ENCODE measurements at regions not wholly inside any gene's neighbourhood (a gene's known extent, or its start where the extent isn't known, plus 50 kb on each side); places are given as distances from the start of the nearest gene placed in this dataset.

DNA sequence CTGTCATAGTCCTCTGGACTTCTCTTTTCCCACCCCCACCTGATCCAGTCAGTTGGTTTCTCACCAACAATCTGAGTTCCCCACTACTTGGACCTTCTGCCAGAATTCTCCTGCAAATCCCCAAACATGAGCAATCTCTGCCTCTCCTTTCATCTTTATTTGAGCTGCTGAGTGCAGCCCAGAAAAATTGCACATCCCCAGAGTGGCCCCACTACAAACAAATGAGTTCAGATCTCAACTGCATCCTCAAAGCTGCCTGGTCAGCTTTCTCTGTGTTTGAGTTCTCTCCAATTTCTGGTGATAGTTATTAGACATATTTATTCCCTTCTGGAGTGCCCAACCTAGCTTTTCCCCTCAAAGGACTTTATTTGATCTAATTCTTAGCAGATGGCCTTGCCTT lies 102.2 kb downstream of the PSAT1 start:
- H4K8ac ChIP-seq (ENCODE audit: low read length), result no peak overlapping the region
- no peaks in the 10 kb centered on the region for H3K79me1 ChIP-seq (replicated peaks; ENCODE audit: low read length, poor library complexity, severe bottlenecking)
- no peaks in the 10 kb centered on the region for H3K4me1 ChIP-seq (ENCODE audit: control insufficient read depth, insufficient read depth, low read depth, low read length)
- no peak overlapping the region for H2AK5ac ChIP-seq (ENCODE audit: low read length, severe bottlenecking)
- DNase-seq, result no peak
- H3K4ac ChIP-seq (ENCODE audit: low read depth in 1 of 2, low read length in 2 of 2), result no peak overlapping the region
- no peak overlapping the region for H3K4me3 ChIP-seq (ENCODE audit: insufficient read depth in 1 of 2, low read depth in 1 of 2, low read length in 2 of 2)
- H3K27ac ChIP-seq (ENCODE audit: low read length, poor library complexity, severe bottlenecking), result no peak overlapping the region
- no peak overlapping the region for H2BK15ac ChIP-seq (ENCODE audit: low read depth, poor library complexity, severe bottlenecking)
- H3K18ac ChIP-seq (ENCODE audit: low read depth in 1 of 2, low read length in 2 of 2), result no peak overlapping the region
- H3K23ac ChIP-seq (ENCODE audit: low read length in 2 of 2), result no peak overlapping the region
- H2BK12ac ChIP-seq (ENCODE audit: low read length in 2 of 2), result no peak overlapping the region
- no peak overlapping the region for H4K91ac ChIP-seq (ENCODE audit: low read length)
- H3K27me3 ChIP-seq (ENCODE audit: control insufficient read depth in 1 of 2, insufficient read depth in 1 of 2, low read length in 2 of 2), result peaks cover 10 to 32% of the 10 kb centered on the region in 2 experiments
- no peak overlapping the region for H2BK120ac ChIP-seq (ENCODE audit: low read depth, low read length)
- no peak overlapping the region for H3K14ac ChIP-seq (ENCODE audit: low read length in 2 of 2)
- H3K36me3 ChIP-seq (ENCODE audit: control insufficient read depth in 1 of 2, insufficient read depth in 2 of 2, low read depth in 1 of 2, low read length in 2 of 2), result no peaks in the 10 kb centered on the region
- H3K4me2 ChIP-seq (ENCODE audit: low read length, poor library complexity, severe bottlenecking), result no peak overlapping the region
- H3K9me3 ChIP-seq (ENCODE audit: control insufficient read depth, low read length), result peaks cover 10% of the 10 kb centered on the region
- H3K9ac ChIP-seq (ENCODE audit: low read length), result no peak overlapping the region
- H2BK5ac ChIP-seq (ENCODE audit: low read depth, low read length, poor library complexity, severe bottlenecking), result no peak overlapping the region
- no peak overlapping the region for H2AFZ ChIP-seq (ENCODE audit: low read depth, low read length)

DNA sequence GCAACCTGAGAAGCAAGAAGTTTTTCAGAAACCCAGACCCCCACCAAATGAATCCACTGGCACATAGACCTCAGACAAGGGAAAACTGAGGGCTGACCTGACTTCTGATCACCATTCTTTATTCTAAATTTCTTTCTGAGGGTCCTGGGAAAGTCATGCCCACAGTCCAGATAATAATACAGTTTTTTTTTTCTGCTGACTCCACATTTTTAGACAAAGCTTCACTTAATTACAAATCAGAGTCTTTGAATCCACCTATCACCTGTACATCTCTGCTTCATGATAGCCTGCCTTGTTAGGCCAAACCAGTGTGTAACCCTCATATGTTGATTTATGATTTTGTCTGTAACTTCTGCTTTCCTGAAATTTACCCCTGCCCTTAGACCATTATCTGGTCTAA lies 103.6 kb downstream of the PSAT1 start:
- Histone ChIP-seq H4K8ac (ENCODE audit: low read length) (no peak overlapping the region), H2AFZ (ENCODE audit: low read depth, low read length) (no peak overlapping the region), H3K14ac (ENCODE audit: low read length in 2 of 2) (no peak overlapping the region), H2BK5ac (ENCODE audit: low read depth, low read length, poor library complexity, severe bottlenecking) (no peak overlapping the region), H3K9me3 (ENCODE audit: control insufficient read depth, low read length) (peaks cover 1% of the 10 kb centered on the region), H3K4ac (ENCODE audit: low read depth in 1 of 2, low read length in 2 of 2) (no peak overlapping the region), H2BK15ac (ENCODE audit: low read depth, poor library complexity, severe bottlenecking) (no peak overlapping the region), H3K18ac (ENCODE audit: low read depth in 1 of 2, low read length in 2 of 2) (no peak overlapping the region), H2BK12ac (ENCODE audit: low read length in 2 of 2) (no peak overlapping the region), H2AK5ac (ENCODE audit: low read length, severe bottlenecking) (no peak overlapping the region), H3K9ac (ENCODE audit: low read length) (no peak overlapping the region), H4K91ac (ENCODE audit: low read length) (no peak overlapping the region), H3K27ac (ENCODE audit: low read length, poor library complexity, severe bottlenecking) (no peak overlapping the region), H3K79me1 (replicated peaks; ENCODE audit: low read length, poor library complexity, severe bottlenecking) (no peaks in the 10 kb centered on the region), H3K4me3 (ENCODE audit: insufficient read depth in 1 of 2, low read depth in 1 of 2, low read length in 2 of 2) (no peak overlapping the region), H3K36me3 (ENCODE audit: control insufficient read depth in 1 of 2, insufficient read depth in 2 of 2, low read depth in 1 of 2, low read length in 2 of 2) (no peaks in the 10 kb centered on the region), H3K4me1 (ENCODE audit: control insufficient read depth, insufficient read depth, low read depth, low read length) (no peaks in the 10 kb centered on the region), H3K23ac (ENCODE audit: low read length in 2 of 2) (no peak overlapping the region), H3K27me3 (ENCODE audit: control insufficient read depth in 1 of 2, insufficient read depth in 1 of 2, low read length in 2 of 2) (peaks cover 10 to 32% of the 10 kb centered on the region in 2 experiments), H3K4me2 (ENCODE audit: low read length, poor library complexity, severe bottlenecking) (no peak overlapping the region), H2BK120ac (ENCODE audit: low read depth, low read length) (no peak overlapping the region)
- no peak for DNase-seq

DNA sequence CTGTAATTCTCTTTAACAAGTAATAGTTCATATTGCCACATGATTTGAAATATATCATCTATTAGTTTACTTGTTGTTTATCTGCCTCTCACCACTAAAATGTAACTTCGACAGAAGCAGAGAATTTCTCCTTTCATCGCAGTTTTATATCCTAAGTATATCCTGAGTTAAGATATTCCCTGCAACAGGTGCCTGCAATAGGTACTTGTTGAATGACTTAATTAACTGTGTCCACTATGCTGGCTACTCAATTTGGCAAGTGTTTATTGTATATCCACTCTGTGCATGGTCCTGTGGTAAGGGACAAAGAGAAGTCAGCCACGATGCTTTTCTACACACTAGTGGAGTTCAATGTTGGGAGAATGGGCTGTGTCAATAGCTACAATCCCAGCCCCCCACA lies 108.5 kb downstream of the PSAT1 start:
- Histone ChIP-seq H3K9ac (ENCODE audit: low read length) (no peak overlapping the region), H2AFZ (ENCODE audit: low read depth, low read length) (no peak overlapping the region), H3K4me2 (ENCODE audit: low read length, poor library complexity, severe bottlenecking) (no peak overlapping the region), H2BK5ac (ENCODE audit: low read depth, low read length, poor library complexity, severe bottlenecking) (no peak overlapping the region), H3K4me1 (ENCODE audit: control insufficient read depth, insufficient read depth, low read depth, low read length) (no peaks in the 10 kb centered on the region), H4K91ac (ENCODE audit: low read length) (no peak overlapping the region), H2BK120ac (ENCODE audit: low read depth, low read length) (no peak overlapping the region), H3K79me1 (replicated peaks; ENCODE audit: low read length, poor library complexity, severe bottlenecking) (no peaks in the 10 kb centered on the region), H3K36me3 (ENCODE audit: control insufficient read depth in 1 of 2, insufficient read depth in 2 of 2, low read depth in 1 of 2, low read length in 2 of 2) (no peaks in the 10 kb centered on the region), H3K23ac (ENCODE audit: low read length in 2 of 2) (no peak overlapping the region), H2BK15ac (ENCODE audit: low read depth, poor library complexity, severe bottlenecking) (no peak overlapping the region), H3K27ac (ENCODE audit: low read length, poor library complexity, severe bottlenecking) (no peak overlapping the region), H4K8ac (ENCODE audit: low read length) (no peak overlapping the region), H3K9me3 (ENCODE audit: control insufficient read depth, low read length) (no peaks in the 10 kb centered on the region), H3K4ac (ENCODE audit: low read depth in 1 of 2, low read length in 2 of 2) (no peak overlapping the region), H2BK12ac (ENCODE audit: low read length in 2 of 2) (no peak overlapping the region), H3K4me3 (ENCODE audit: insufficient read depth in 1 of 2, low read depth in 1 of 2, low read length in 2 of 2) (no peak overlapping the region), H2AK5ac (ENCODE audit: low read length, severe bottlenecking) (no peak overlapping the region), H3K27me3 (ENCODE audit: control insufficient read depth in 1 of 2, insufficient read depth in 1 of 2, low read length in 2 of 2) (peaks cover 6 to 9% of the 10 kb centered on the region in 2 experiments), H3K18ac (ENCODE audit: low read depth in 1 of 2, low read length in 2 of 2) (no peak overlapping the region), H3K14ac (ENCODE audit: low read length in 2 of 2) (no peak overlapping the region)
- DNase-seq, result no peak
- WGBS, result 88% methylated on average over 3 of the region's 3 CpGs

DNA sequence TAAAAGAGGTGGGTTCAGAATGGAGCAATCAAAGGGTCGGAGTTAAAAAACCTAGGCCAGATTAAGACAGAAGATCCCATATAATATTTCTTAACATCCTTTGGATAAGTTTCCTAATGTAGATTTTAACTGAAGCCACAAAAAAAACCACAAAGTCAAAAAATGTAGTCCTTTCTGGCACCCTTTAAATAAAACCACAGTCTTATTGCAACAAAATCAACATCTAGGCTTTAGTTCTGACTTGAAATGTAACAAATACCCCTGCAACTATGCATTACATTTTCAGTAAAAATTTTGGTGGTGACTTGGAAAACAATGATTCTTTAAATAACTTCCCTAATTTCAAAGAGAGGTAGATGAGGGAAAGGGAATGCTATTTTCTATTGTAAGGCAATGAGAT lies 109.2 kb downstream of the PSAT1 start:
- H2BK5ac ChIP-seq (ENCODE audit: low read depth, low read length, poor library complexity, severe bottlenecking), result no peak overlapping the region
- no peaks in the 10 kb centered on the region for H3K36me3 ChIP-seq (ENCODE audit: control insufficient read depth in 1 of 2, insufficient read depth in 2 of 2, low read depth in 1 of 2, low read length in 2 of 2)
- no peak overlapping the region for H3K4ac ChIP-seq (ENCODE audit: low read depth in 1 of 2, low read length in 2 of 2)
- H4K8ac ChIP-seq (ENCODE audit: low read length), result no peak overlapping the region
- H2AK5ac ChIP-seq (ENCODE audit: low read length, severe bottlenecking), result no peak overlapping the region
- no peaks in the 10 kb centered on the region for H3K9me3 ChIP-seq (ENCODE audit: control insufficient read depth, low read length)
- H2AFZ ChIP-seq (ENCODE audit: low read depth, low read length), result no peak overlapping the region
- no peak overlapping the region for H2BK12ac ChIP-seq (ENCODE audit: low read length in 2 of 2)
- H4K91ac ChIP-seq (ENCODE audit: low read length), result no peak overlapping the region
- no peak overlapping the region for H3K18ac ChIP-seq (ENCODE audit: low read depth in 1 of 2, low read length in 2 of 2)
- no CpG with 5 or more reads among the region's 1 CpG for WGBS
- H3K4me1 ChIP-seq (ENCODE audit: control insufficient read depth, insufficient read depth, low read depth, low read length), result no peaks in the 10 kb centered on the region
- H3K23ac ChIP-seq (ENCODE audit: low read length in 2 of 2), result no peak overlapping the region
- H3K79me1 ChIP-seq (replicated peaks; ENCODE audit: low read length, poor library complexity, severe bottlenecking), result no peaks in the 10 kb centered on the region
- no peak overlapping the region for H3K4me3 ChIP-seq (ENCODE audit: insufficient read depth in 1 of 2, low read depth in 1 of 2, low read length in 2 of 2)
- no peak for DNase-seq
- no peak overlapping the region for H3K27ac ChIP-seq (ENCODE audit: low read length, poor library complexity, severe bottlenecking)
- H2BK15ac ChIP-seq (ENCODE audit: low read depth, poor library complexity, severe bottlenecking), result no peak overlapping the region
- no peak overlapping the region for H2BK120ac ChIP-seq (ENCODE audit: low read depth, low read length)
- no peak overlapping the region for H3K4me2 ChIP-seq (ENCODE audit: low read length, poor library complexity, severe bottlenecking)
- peaks cover 6 to 9% of the 10 kb centered on the region in 2 experiments for H3K27me3 ChIP-seq (ENCODE audit: control insufficient read depth in 1 of 2, insufficient read depth in 1 of 2, low read length in 2 of 2)
- H3K9ac ChIP-seq (ENCODE audit: low read length), result no peak overlapping the region
- no peak overlapping the region for H3K14ac ChIP-seq (ENCODE audit: low read length in 2 of 2)
